ENCODE measurements at regions not wholly inside any gene's neighbourhood (a gene's known extent, or its start where the extent isn't known, plus 50 kb on each side); places are given as distances from the start of the nearest gene placed in this dataset.

- TF ChIP-seq TAF1 (IDR thresholded peaks at IDR 0.05; ENCODE audit: borderline replicate concordance, insufficient read depth, low read length) = no peak
- TF ChIP-seq POLR2AphosphoS5 (IDR thresholded peaks at IDR 0.05; ENCODE audit: low read depth, low read length) = no peak
- no peak for TF ChIP-seq FOXP2 (optimal IDR thresholded peaks at IDR 0.05; ENCODE audit: borderline replicate concordance, extremely low read depth, extremely low read length, insufficient read depth)
- TF ChIP-seq SIN3A (IDR thresholded peaks at IDR 0.05; ENCODE audit: borderline replicate concordance, insufficient read depth, low read length) = no peak
These were observed 301.5 kb upstream of the TLE3 start for GRCh38 chr15:70399204-70399603.
